NCI-H2171 (cell line): ENCODE measurements at regions not wholly inside any gene's neighbourhood (a gene's known extent, or its start where the extent isn't known, plus 50 kb on each side); places are given as distances from the start of the nearest gene placed in this dataset.

Source experiments
- DNase-seq: peaks from one replicate; lab custom pipeline; 2025; lab: John Stamatoyannopoulos, UW

DNA sequence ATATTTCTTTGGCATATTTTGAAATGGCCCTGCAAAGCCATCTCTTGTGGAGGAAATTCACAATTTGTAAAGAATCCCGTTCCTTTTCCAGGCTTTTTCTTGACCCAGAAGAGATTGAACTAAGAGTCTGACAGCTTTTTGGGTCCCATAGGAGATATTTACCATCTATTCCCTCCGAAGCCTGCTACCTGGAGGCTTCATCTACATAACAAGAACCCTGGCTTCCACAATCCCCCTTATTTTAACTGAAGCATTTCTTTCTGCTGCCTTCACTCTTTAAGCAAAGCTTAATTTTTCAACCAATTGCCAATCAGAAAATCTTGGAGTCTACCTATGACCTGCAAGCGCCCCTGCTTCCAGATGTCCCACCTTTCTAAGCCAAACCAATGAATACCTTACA is 248.1 kb upstream of the GADL1 start:
- DNase-seq, result no peak

DNA sequence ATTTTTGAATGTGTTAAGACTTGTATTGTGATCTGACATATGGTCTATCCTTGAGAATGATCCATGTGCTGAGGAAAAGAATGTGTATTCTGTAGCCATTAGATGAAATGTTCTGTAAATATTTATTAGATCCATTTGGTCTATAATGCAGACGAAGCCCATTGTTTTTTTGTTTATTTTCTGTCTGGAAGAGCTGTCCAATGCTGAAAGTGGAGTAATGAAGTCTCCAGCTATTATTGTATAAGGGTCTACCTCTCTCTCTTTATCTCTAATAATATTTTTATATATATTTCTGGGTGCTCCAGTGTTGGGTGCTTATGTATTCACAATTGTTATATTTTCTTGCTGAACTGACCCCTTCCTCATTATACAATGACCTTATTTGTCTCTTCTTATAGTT is 250.6 kb upstream of the GADL1 start:
- no peak for DNase-seq

DNA sequence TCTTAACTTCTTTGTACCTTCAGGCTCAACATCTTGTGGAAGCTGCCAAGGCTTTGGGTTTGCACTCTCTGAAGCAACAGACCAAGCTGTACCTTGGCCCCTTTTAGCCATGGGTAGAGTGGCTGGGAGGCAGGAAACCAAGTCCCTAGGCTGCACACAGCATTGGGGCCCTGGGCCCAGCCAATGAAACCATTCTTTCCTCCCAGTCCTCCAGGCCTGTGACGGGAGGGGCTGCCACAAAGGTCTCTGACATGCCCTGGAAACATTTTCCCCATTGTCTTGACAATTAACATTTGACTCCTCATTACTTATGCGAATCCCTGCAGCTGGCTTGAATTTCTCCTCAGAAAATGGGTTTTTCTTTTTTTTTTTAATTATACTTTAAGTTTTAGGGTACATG is 253.1 kb upstream of the GADL1 start:
- DNase-seq, result no peak

DNA sequence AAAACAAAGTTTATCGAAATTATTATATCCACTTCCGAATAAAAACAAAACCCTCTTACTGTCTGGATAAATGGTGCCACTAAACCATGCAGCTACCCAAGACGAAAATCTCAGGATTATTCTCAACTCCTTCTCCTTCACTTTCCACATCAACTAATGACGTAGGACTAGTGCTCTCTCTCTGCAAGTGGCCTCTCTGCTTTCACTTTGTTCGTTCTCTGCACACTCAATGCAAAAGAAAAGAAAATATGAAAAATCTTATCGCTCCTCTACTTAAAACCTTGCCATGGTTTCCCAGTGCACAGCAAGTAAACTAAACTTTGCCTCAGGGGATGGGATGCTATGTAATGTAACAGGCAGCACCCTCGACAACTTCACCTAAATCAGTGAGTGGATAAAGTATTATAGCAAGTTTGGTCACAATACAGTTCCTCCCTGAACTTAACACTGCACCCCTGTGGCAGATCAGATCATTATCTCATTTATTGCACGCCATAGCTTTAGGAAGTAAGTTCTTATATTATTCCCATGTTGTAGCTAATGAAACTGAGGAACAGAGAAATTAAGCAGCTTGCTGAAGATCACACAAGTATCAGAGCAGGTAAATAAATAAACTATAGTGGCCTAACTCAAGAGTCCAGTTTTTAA is 262.7 kb upstream of the GADL1 start:
- DNase-seq, result no peak

DNA sequence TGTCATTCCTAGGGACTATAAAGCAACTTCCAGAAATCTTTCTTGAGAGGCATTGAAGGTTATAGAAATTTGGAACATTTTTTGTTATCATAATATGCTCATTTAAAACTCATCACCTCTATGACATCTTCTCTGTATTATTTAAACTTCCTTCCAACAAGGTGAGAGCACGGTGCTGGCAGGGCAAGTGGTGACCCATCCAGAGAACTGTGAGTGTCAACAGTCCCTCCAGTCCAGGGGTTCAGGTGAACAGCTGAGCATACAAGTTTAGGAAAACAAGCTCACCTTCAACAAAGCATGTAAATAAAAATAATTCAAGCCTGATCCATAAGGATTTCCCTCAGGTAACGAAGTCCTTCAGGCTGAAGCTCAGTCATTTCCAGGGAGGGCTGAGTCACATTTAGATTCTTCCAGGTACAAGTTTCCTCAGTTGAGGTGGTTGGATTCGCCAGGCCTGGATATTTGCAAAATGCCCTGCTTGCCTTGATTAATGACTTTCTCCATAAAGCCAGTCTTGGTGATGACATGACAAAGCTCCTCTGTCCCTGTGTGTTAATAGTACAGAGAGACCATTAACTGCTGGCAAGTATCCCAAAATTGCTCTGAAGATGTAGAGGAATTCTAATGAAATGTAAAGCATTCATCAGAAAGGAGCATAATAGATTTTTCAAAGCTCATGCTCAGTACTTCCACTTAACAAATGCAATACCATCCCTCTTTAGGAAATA is 263.6 kb upstream of the GADL1 start:
- DNase-seq, result no peak

DNA sequence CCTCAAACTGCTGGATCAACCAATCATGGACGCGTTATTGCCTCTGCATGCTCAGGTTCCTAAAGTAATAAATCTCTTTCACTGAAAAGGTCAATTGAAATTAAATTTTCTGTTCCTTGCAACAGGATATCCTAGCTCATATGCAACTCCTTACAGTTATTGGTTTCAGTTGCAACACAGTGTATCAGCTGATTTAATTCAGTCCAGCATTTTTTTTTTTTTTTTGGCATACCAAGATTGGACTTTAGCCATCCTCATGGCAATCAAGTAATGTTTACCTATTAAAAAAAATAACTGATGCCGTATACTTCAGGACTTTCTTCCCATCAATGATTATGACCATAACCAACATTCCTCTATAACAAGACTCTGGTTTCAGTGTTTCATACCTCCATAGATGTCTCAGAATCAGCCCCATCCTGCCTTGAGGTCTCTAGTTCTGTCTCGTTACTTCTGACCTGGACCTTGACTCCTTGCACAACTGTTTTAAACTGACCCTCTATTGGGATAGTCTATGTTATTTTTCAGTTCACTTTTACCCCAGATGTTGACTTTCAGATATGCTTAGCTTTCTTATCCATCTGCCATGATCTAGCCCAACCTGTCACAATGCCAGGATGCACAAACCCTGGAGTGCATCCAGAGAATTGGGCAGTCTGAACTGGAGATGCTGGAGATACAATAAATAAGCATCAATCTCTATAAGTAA is 265.0 kb upstream of the GADL1 start:
- DNase-seq, result no peak

DNA sequence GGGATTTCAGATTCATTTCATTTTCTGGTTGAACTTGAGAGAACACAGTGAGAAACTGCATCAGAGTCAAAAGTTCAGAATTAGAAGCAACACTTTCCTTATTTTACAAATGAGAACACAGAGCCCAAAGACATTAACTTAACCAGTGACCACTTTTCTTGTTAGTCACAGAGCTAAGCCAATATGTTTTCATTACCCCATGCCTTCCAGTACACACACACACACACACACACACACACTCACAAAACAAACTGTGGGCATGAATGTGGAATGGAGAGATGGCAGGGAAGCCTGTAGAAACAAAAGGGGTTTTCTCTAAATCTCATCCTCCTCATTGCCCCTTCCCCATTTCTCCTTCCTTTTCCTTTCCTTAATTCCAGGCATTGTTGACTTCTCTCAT is 267.4 kb upstream of the GADL1 start:
- no peak for DNase-seq

DNA sequence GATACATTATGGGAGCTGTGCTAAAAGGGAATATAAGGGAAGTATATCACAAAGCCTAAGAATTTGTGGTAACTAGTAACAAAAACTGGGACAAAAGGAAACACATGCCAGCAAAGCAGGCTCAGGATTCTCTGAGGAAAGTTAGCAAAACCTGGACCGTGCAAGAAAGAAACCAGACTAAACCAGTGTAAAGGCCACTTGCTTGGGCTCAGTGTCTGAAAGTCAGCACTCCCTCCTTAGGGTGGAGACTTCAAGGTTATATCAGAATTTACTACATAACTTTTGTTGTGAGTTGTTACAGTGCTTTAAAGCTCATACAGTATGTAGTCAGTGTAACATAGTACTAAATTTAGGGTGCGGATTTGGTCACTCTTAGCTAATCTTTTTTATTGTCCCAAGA is 269.9 kb upstream of the GADL1 start:
- no peak for DNase-seq

DNA sequence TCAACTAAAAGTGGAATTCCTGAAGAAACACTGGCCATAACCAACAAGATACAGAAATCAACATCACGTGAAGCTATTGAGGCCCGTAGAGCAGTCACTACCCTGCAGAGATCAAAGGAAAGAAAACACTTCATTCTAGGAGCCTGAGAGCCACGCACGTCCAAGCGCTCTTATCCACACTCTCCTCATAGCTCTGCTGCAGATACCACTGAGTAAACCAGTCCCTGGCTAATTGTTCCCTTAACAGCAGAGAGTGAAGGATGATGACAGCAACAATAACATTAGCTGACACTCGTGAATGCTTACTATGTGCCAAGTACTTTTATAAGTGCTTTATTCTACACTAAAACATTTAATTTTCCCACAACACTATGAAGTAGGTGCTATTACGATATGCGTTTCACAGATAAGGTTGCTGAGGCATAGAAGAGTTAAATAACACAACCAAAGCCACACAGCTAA is 271.0 kb upstream of the GADL1 start:
- DNase-seq, result no peak

DNA sequence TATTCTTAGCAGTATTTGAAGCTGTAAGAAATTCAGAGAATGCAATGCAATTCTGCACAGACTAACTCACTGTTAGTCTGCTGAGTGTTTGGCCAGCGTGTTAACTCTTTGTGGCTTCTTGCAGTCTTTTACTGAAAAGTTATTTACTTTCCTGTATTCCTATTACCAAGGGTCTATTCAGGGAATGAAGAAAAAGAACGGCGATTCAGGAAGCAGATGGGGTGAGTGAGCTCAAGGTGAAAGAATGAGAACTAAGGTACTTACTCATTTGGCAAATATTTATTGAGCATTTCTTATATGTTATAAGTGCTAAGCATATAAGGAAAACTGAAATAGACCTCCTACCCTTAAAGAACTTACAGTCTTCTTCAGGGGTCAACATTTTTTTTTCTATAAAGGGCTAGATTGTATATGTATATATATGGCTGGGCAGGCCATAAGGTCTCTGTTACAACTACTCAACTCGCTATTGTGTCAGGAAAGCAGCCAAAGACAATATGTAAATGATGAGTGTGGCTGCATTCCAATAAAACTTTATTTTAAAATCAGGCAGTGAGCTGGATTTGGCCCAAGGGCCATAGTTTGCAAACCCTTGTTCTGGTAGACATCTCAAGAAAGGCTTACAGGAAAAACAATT is 271.9 kb upstream of the GADL1 start:
- no peak for DNase-seq

DNA sequence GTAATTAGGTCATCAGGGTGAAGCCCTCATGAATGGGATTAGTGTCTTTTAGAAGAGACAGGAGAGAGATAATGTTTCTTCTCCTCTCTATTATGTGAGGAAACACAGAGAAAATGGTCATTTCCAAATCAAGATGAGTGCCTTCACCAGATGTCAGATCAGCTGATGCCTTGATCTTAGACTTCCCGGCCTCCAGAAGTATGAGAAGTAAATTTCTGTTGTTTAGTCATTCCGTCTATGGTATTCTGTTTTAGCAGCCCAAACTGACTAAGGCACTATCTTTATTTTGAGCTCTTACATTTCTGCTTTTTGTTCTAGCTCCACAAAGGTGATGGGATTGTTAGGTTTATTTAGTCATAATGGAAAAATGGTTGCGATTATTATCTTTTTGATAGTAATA is 273.2 kb upstream of the GADL1 start:
- no peak for DNase-seq

DNA sequence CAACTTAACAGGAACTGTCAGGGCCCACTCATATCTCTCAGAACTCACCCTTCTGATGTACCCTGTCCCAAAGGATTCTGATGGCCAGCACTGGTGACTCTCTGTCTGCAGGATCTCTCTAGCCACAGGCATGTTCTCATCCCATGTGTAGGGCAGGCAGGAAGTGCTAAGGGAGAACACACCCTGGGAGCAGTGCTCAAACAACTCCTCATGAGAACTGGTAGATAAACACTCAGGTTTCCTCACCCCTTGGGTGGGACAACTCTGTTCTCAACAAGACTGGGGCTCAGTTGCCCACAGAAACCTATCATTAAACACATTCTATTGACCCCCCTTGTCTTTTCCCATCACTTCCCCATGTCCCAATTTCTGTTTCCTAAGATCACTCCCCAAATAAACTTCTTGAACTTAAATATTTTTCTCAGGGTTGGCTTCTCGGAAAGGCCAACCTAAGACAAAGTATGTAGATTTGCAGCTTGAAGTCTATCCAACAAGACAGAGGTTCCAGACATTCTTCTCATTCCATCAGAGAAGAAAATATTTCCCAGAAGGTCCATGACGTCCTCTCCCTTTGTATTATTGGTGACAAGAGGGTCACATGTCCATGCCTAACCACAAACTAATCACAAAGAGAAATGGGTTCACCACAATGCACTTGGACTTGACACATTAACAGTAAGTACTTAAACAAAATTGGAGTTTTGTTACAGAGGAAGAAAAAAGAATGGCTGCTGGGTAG is 276.6 kb upstream of the GADL1 start:
- DNase-seq, result no peak

DNA sequence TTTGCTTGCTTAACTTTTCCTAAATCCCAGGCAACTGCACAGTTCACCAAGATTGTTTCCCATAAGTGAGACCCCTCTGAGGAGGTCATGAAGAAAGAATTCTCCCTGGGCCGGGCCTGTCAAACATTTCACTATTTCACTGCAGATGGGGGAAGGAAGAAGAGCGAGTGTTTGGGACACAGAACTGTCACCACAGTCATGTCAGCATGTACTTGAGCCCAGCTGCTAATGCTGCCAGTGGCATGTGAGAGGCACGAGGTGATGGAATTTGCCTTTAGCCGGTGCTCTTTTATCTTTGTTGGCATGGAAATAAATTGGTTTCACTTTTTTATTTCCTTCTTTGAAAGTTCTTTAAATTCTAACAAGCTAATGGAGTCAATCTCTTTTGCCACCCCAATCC is 277.9 kb upstream of the GADL1 start:
- no peak for DNase-seq

DNA sequence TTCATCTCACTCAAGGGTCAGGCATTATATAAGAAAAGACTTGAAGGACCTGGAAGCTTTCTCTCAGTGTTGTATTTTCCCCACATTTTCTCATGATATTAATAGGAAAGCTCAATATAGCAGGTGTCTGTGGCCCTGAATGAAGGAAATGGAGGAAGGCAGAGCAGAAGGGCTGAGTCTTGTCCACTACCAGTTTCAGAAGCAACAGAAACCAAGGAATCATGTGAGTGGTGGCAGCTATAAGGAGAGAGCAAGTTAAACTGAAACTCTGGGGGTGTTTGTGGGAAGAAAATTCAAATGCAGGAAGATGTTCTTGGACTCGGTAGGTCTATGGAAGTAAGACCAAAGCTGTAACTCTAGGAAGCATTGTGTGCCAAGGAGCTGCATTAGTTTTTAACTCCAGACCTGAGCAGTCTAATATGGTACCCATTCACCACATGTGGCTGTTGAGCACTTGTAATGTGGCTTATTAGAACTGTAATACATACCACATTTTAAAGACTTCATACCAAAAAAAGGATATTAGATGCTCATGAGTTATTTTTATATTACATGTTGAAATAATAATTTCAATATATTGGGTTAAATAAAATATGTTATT is 278.8 kb upstream of the GADL1 start:
- DNase-seq, result no peak

DNA sequence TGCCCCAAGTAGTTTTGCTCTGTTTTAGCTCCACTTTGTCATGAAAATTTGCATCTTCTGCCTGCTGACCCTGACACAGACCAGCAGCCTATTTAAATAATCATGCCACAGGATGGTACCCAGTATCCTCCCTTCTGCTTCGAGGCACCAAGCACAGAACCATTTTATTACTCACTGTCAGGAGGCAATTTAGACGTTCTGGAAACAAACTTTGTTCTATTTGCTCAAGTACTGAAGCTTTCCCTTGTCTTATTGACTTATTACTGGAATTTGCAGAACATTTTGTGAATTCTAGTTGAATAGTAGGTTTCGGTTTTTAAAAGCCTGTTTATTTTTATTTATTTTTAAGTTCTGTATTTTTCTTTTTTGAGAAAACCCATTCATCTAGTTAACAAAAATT is 279.6 kb upstream of the GADL1 start:
- DNase-seq, result no peak

DNA sequence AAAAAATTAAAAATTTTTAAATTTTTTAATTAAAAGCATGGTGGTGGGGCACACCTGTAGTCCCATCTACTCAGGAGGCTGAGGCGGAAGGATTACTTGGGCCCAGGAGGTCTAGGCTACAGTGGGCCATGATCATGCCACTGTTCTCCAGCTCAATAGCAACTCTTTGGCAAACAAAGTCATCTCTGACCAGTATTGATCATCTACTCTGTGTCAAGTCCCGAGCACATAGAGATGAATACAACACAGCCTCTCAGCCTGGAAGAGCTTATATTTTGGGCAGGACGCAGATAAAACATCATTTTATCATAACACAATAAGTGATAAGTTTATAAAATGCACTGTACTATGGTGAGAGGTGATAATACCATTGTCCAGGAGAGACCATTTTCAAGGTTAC is 281.6 kb upstream of the GADL1 start:
- DNase-seq, result no peak

DNA sequence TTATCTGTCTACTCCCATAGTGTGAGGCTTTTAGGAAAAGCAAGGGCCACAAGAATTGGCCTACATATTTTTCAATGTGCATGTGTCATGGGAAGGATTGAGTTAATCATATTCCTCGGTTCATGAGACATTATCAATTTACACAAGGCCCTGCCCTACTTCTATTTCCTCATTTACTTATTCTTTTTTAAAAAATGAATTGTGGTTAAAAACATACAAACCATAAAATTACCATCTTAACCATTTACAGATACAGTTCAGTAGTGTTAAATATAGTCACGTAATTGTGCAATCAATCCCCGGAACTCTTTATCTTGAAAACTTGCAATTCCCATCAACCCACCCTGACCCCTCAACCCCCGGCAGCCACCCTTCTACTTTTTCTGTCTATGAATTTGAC is 284.0 kb upstream of the GADL1 start:
- DNase-seq, result no peak

DNA sequence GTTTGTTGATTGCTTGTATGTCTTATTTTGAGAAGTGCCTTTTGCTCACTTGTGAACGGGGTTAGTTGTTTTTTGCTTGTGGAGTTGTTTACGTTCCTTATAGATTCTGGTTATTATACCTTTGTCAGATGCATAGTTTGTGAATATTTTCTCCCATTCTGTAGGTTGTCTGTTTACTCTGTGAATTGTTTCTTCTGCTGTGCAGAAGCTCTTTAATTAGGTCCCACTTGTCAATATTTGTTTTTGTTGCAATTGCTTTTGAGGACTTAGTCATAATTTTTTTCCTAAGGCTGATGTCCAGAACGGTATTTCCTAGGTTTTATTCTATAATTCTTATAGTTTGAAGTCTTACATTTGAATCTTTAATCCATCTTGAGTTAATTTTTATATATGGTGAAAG is 285.3 kb upstream of the GADL1 start:
- DNase-seq, result no peak

DNA sequence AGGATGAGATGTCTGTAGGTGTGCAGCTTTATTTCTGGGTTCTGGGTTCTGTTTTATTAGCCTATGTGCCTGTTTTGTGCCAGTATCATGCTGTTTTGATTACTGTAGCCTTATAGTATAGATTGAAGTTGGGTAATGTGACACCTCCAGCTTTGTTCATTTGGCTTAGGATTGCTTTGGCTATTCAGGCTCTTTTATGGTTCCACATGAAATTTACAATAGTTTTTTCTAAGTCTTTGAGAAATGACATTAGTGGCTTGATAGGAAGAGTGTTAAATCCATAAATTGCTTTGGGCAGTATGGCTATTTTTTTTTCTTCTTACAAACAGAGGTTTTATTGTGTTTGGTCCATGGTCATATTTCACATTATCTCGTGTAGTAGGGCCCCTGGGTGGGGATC is 285.8 kb upstream of the GADL1 start:
- DNase-seq, result no peak

DNA sequence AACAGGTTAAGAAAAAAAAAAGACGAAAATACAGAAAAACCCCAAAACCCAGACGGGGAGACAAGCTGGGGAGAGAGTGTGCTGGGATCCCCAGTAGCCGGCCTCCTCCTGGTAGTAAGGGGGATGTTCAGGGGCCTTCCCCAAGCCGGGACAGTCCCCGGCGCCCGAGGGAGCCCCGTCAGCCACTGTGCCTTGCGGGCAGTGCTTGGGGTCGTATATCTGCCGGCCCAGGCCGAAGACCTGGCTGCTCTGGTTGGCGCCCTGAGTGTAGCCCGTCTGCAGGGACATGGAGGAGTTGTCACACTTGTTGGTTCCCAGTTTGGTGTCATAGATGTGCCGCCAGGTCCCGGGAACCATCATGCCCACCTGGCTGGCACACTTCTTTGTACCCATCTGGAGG is 287.2 kb upstream of the GADL1 start:
- DNase-seq, result no peak

DNA sequence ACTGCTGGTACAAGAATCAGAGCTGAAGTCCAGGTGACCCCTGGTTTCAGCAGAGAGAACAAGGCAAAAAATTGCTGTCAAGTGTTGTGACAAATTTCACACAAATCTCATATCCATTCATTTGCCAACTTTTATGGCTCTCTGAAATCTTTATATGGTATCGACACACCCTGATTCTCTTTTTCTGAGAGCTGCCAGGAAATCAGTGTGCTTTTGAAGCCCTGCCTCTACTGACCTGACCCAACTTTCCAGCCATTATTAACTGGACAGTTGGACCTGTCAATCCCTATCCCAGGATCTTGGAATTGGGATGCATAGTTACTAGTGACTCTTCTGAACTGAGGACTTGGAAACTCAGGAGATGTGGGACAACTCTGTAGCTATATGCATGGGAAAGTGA is 288.2 kb upstream of the GADL1 start:
- DNase-seq, result no peak
